Type B pancreatic cell (in vitro differentiated cells): ENCODE measurements at regions not wholly inside any gene's neighbourhood (a gene's known extent, or its start where the extent isn't known, plus 50 kb on each side); places are given as distances from the start of the nearest gene placed in this dataset.

Source experiments
- DNase-seq: peaks from one replicate; pipeline ENCODE4 v3.0.0; 2021; ENCODE audit warnings: mixed read lengths; ENCODE audit not compliant: unreplicated experiment; ENCODE audit errors: extremely low spot score
- H3K27ac Mint-ChIP-seq: 2 replicates; pipeline ENCODE4 v1.8.0; 2021; ENCODE audit warnings: mild to moderate bottlenecking, mixed read lengths
- H3K27me3 Mint-ChIP-seq: 2 replicates; pipeline ENCODE4 v1.8.0; 2021; ENCODE audit warnings: mixed read lengths
- H3K36me3 Mint-ChIP-seq: 2 replicates; pipeline ENCODE4 v1.8.0; 2021; ENCODE audit warnings: mixed read lengths
- H3K4me1 Mint-ChIP-seq: one replicate; pipeline ENCODE4 v1.8.0; 2021; ENCODE audit warnings: mixed read lengths; ENCODE audit not compliant: unreplicated experiment
- H3K4me3 Mint-ChIP-seq: 2 replicates; pipeline ENCODE4 v1.8.0; 2021; ENCODE audit warnings: mild to moderate bottlenecking, mixed read lengths
- H3K9me3 Mint-ChIP-seq: 2 replicates; pipeline ENCODE4 v1.8.0; 2021; ENCODE audit warnings: mixed read lengths
- CTCF ChIP-seq: fragments of 200-600 bp; sonication (generic); conservative IDR thresholded peaks from 2 replicates; pipeline ENCODE4 v1.5.0; 2021; ENCODE audit warnings: antibody characterized with exemption, mild to moderate bottlenecking

GRCh38 chr2:239661334-239662312 lies 260.8 kb upstream of the HDAC4 start:
- Mint-ChIP-seq H3K36me3 (no peaks in the 10 kb centered on the region), H3K4me1 (peaks cover 15% of the 10 kb centered on the region), H3K4me3 (no peak overlapping the region), H3K27ac (peak overlapping the region; percentile 22), H3K27me3 (peaks cover 25% of the 10 kb centered on the region), H3K9me3 (no peaks in the 10 kb centered on the region)
- TF ChIP-seq CTCF: no peak
- DNase-seq: no peak

GRCh38 chr2:239660390-239661230 lies 259.8 kb upstream of the HDAC4 start:
- Mint-ChIP-seq H3K4me3 (no peak overlapping the region), H3K27me3 (peaks cover 30% of the 10 kb centered on the region), H3K4me1 (peaks cover 15% of the 10 kb centered on the region), H3K36me3 (no peaks in the 10 kb centered on the region), H3K9me3 (no peaks in the 10 kb centered on the region), H3K27ac (no peak overlapping the region)
- no peak for TF ChIP-seq CTCF
- DNase-seq: no peak

- DNase-seq: peak; percentile 10
- H3K4me1 Mint-ChIP-seq: peaks cover 13% of the 10 kb centered on the region
- H3K9me3 Mint-ChIP-seq: no peaks in the 10 kb centered on the region
- no peaks in the 10 kb centered on the region for H3K36me3 Mint-ChIP-seq
- TF ChIP-seq CTCF: no peak
- H3K4me3 Mint-ChIP-seq: no peak overlapping the region
- peaks cover 26% of the 10 kb centered on the region for H3K27me3 Mint-ChIP-seq
- H3K27ac Mint-ChIP-seq: no peak overlapping the region
Measured at GRCh38 chr2:239657992-239658391, 257.2 kb upstream of the HDAC4 start.

GRCh38 chr2:239657236-239657635 lies 256.4 kb upstream of the HDAC4 start:
- Mint-ChIP-seq H3K4me3 (no peak overlapping the region), H3K9me3 (no peaks in the 10 kb centered on the region), H3K27me3 (peaks cover 18% of the 10 kb centered on the region), H3K4me1 (peaks cover 9% of the 10 kb centered on the region), H3K27ac (no peak overlapping the region), H3K36me3 (no peaks in the 10 kb centered on the region)
- no peak for DNase-seq
- TF ChIP-seq CTCF: no peak

GRCh38 chr2:239654266-239654665 lies 253.4 kb upstream of the HDAC4 start:
- DNase-seq: no peak
- Mint-ChIP-seq H3K36me3 (no peaks in the 10 kb centered on the region), H3K4me1 (no peaks in the 10 kb centered on the region), H3K27me3 (peaks cover 7% of the 10 kb centered on the region), H3K27ac (no peak overlapping the region), H3K4me3 (no peak overlapping the region), H3K9me3 (peaks cover 2% of the 10 kb centered on the region)
- no peak for TF ChIP-seq CTCF
